ENCODE measurements at regions not wholly inside any gene's neighbourhood (a gene's known extent, or its start where the extent isn't known, plus 50 kb on each side); places are given as distances from the start of the nearest gene placed in this dataset.
"Not testable (repeated sequence)": the region's sequence is repeated elsewhere in the genome, so short reads cannot be mapped to it uniquely, and the experiment has no call there.

GRCh38 chr1:222189218-222189617 is 358.7 kb downstream of the HHIPL2 start:
- DNase-seq (ENCODE audit: extremely low read depth, low read depth): no peak

GRCh38 chr1:222187566-222188332 is 360.2 kb downstream of the HHIPL2 start:
- DNase-seq (ENCODE audit: extremely low read depth, low read depth): no peak

DNA sequence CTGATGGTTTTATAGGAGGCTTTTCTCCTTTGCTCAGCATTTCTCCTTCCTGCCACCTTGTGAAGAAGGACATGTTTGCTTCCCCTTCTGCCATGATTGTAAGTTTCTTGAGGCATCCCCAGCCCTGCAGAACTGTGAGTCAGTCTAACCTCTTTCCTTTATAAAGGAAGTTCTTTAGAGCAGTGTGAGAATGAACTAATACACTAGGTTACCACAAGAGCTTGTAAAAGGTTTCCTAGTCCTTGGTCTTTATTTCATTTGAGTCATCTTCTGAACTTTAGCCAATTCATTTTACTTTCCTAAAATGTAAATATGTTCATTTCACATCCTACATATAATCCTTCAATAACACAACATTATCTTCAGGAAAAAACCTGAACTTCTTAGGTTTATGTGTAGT is 365.3 kb downstream of the HHIPL2 start:
- DNase-seq (ENCODE audit: extremely low read depth, low read depth): no peak

DNA sequence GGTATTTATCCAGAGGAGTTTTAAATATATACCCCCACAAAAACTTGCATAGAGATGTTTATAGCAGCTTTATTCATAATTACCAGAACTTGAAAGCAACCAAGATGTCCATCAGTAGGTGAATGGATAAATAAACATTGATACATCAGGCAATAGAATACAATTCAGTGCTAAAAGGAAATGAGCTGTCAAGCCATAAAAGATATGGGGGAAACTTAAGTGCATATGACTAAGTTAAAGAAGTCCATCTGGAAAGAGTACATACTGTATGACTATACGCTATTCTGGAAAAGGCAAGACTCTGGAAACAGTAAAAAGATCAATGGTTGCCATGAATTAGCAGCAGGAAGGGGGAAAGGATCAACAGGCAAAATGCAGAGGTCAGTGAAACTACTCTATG is 366.7 kb downstream of the HHIPL2 start:
- DNase-seq (ENCODE audit: extremely low read depth, low read depth): no peak

DNA sequence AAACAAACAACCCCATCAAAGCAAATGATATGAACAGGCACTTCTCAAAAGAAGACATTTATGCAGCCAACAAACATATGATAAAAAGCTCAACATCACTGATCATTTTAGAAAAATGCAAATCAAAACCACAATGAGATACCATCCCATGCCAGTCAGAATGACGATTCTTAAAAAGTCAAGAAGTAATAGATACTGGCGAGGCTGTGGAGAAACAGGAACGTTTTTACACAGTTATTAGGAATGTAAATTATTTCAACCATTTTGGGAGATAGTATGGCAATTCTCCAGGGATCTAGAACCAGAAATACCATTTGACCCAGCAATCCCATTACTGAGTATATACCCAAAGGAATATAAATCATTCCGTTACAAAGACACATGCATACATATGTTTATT is 370.4 kb downstream of the HHIPL2 start:
- DNase-seq (ENCODE audit: extremely low read depth, low read depth): not testable (repeated sequence)

DNA sequence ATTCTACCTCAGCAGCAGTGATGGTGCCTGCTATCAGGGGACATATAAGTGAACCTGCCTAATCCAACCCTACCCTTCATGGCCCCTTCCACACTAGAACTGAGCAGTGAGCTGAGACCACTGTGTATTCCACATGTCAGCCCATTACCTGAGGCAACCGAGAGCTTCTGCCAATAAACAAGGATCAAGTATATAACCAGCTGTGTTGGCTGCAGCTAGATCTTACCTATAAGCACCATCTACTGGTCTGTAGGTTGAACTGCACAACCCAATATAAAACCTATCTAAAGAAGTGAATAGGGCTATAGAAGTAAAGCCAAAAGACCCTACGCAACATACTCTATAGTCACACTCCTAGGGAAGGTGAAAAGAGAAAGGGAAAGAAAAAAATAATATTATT is 376.9 kb downstream of the HHIPL2 start:
- peak; percentile 19 for DNase-seq (ENCODE audit: extremely low read depth, low read depth)

DNA sequence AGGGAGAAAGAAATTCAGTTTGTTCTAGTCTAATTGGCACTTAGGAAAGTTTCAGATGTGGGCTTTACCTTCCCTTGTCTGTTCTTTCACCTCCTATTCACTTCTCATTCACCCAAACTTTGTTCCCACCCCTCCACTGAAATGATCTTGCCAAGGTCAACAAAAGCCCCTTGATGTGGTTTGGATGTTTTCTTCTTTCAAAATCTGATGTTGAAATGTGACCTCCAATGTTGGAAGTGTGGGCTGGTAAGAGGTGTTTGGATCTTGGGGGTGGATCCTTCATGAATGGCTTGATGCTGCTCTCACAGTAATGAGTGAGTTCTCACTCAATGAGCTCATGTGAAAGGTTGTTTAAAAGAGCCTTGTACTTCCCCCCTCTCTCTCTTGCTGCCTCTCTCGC is 379.3 kb downstream of the HHIPL2 start:
- no peak for DNase-seq (ENCODE audit: extremely low read depth, low read depth)

- no peak for DNase-seq (ENCODE audit: extremely low read depth, low read depth)
Measured at GRCh38 chr1:222167896-222168295, 380.0 kb downstream of the HHIPL2 start.

DNA sequence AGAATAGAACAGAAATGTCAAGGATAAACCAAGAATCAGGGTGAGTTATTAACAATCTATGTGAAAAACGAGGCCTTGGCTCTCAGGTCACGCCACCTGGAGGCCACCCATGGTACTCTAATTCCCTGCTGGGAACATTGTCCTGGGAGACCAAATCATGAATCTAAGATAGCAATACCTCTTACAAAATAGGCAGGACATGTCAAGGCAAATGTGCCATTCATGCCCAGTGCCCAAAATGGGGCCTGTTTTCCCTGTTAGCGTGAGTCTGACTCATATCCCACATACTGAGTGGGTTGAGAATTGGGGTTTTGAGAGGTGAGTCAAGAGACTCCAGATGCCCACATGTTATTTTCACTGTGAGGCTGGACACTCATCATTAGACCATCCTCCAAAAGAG is 380.8 kb downstream of the HHIPL2 start:
- peak; percentile 5 for DNase-seq (ENCODE audit: extremely low read depth, low read depth)

DNA sequence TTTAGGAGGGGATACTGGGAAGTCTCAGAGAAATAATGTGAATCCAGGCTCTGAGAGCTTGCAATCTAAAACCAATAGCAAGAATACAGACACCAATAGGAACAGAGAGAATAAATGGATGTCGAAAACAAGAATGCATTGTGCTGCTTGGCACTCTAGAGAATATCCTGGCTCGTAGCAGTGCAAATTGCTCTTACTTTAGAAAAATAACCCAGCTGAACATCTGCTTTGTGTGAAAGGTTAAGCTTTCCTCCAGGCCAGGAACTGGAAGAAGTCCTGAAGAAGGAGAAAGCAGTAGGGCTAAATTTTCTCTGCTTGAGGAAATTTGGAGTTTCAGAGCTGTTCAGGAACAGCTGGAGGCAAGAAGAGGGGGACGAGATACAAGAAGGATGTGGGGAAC is 382.3 kb downstream of the HHIPL2 start:
- no peak for DNase-seq (ENCODE audit: extremely low read depth, low read depth)

- DNase-seq (ENCODE audit: extremely low read depth, low read depth): no peak
Measured at GRCh38 chr1:222163895-222164294, 384.0 kb downstream of the HHIPL2 start.

DNA sequence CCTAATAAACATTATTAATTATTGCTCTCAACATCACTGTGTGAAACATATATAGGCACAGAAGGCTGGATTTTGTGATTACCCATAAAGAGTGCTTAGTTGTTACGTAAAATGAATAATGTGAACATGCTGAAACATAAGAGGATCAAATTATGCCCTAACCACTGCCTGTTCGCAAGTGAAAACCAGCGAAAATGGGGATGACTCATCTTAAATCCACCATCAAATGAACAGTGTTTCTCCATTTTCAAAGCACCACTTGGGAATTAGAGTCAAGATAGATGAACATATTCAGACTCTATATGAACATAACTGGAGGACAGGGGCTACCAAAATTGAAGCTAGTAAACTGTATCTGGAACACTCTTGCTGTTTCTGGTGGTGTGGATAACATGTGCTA is 386.2 kb downstream of the HHIPL2 start:
- no peak for DNase-seq (ENCODE audit: extremely low read depth, low read depth)

- no peak for DNase-seq (ENCODE audit: extremely low read depth, low read depth)
Measured at GRCh38 chr1:222157612-222158011, 390.3 kb downstream of the HHIPL2 start.

- no peak for DNase-seq (ENCODE audit: extremely low read depth, low read depth)
Measured at GRCh38 chr1:222140206-222140605, 398.3 kb upstream of the DUSP10 start.

DNA sequence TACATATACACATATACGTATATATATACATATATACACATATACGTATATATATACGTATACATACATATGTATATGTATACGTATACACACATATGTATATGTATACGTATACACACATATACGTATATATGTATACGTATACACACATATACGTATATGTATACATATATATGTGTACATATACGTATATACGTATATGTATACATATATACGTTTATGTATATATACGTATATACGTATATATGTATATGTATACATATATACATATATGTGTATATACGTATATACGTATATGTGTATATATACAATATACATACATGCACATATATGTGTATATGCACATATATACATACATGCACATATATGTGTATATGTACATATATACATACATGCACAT is 396.2 kb upstream of the DUSP10 start:
- DNase-seq (ENCODE audit: extremely low read depth, low read depth): no peak

GRCh38 chr1:222136869-222137268 is 395.0 kb upstream of the DUSP10 start:
- DNase-seq (ENCODE audit: extremely low read depth, low read depth): no peak

GRCh38 chr1:222129041-222129440 is 387.2 kb upstream of the DUSP10 start:
- DNase-seq (ENCODE audit: extremely low read depth, low read depth): no peak

DNA sequence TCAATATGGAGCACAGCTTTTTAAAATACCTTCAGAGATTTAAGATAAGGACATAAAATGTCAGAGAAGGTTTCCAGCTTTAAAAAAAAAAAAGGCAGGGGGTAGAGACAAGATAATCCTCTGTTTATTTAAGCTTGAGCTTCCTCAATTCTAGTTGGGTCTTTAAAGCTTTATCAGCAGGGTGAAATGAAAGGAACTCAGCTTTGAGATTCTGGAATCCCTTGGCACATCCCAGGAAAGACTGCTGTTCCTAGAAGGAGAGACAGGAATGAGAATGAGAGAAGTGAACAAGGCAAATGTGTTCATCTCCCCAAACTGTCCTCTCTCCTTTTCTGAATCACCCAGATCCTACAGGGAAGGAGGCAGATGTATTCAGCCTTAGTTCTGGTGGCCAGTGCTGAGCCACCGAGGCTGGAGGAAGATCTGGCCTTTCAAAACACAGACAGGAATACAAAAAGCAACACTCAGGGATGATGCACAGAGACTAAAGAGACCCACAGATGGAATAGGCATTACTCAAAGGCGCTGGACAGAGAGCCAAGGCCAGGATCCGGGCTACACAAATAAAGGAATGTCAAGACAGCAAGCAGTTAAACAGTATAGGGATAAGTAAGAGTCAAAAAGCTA is 385.8 kb upstream of the DUSP10 start:
- DNase-seq (ENCODE audit: extremely low read depth, low read depth): no peak

- no peak for DNase-seq (ENCODE audit: extremely low read depth, low read depth)
Measured at GRCh38 chr1:222127096-222127495, 385.2 kb upstream of the DUSP10 start.

GRCh38 chr1:222126052-222126451 is 384.2 kb upstream of the DUSP10 start:
- DNase-seq (ENCODE audit: extremely low read depth, low read depth): no peak

DNA sequence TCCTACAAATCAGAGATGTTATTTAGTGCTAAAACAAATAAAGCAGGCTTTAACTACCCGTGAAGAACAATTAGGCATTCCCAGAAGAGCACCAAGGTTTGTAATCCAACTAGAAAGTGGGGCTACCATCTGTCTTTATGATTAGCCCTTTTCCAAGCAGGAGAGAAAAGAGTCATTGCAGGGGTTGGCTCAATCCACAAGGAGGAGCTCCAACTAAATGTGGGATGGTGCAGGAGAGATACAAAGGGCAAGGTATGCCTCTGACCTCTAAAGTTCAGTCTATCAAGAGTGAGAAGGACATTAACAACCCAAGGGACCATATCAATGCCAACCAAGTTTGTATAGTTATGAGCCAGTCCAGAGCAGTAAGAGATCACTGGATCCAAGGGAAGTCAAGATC is 382.7 kb upstream of the DUSP10 start:
- DNase-seq (ENCODE audit: extremely low read depth, low read depth): no peak

DNA sequence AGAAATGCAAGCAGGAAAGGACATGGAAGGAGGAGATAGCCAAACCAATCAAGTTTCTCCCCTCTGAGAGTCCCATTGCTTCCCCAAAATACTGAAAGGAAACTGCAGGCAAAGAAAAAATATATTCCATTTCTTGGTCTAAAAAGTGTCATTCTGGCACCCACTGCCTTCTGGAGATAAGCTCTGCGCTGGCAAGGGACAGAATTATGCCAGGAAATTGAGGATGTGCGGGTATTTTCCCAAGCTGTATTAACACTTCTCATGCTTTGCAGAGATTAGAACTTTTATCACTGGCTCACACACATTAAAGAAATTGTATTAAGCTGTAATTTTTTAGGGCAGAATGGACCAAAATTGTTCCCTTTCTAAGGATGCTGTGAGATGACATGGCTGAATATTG is 381.2 kb upstream of the DUSP10 start:
- no peak for DNase-seq (ENCODE audit: extremely low read depth, low read depth)

DNA sequence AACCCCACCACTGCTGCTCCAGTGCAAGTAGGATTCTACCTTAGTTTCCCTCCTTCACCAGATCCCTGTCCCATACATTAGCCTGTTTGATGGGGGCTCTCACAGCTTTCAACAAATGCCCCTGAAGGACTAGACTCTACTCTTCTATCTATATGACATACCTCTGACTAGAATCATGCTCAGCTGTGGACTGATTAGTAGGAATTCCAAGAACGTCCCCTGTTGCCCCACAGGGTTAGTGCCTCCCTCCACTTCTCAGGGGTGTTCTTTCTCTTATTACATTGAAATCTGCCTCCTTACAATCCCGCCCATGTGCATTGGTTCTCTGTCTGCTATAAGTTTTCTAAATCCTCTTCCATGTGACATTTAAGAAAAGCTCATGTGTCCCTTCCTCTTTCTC is 375.9 kb upstream of the DUSP10 start:
- DNase-seq (ENCODE audit: extremely low read depth, low read depth): no peak

All from NCI-H460 (cell line).